ENCODE measurements at regions not wholly inside any gene's neighbourhood (a gene's known extent, or its start where the extent isn't known, plus 50 kb on each side); places are given as distances from the start of the nearest gene placed in this dataset.
"Not testable (repeated sequence)": the region's sequence is repeated elsewhere in the genome, so short reads cannot be mapped to it uniquely, and the experiment has no call there.

DNA sequence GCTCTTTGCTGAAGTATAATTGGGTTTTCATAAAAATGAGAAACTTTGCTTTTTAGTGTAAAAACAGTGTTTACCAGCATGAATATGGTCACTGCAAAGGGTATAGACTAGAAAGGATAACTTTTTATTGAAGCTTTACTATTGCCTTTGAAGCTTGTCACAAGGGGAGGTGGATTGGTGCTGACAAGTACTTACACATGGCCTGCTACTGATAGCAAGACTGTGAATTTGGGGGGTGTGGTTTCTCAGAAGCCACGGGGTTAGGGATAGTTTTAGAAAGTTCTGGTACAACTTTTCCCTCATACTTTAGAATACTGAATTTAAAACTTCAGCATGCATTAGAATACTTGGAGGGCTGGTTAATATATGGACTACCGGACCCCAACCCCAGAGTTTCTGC is 294.1 kb downstream of the SOCS6 start:
- DNase-seq (ENCODE audit: low spot score), result no peak
- TF ChIP-seq, protein P1, sequence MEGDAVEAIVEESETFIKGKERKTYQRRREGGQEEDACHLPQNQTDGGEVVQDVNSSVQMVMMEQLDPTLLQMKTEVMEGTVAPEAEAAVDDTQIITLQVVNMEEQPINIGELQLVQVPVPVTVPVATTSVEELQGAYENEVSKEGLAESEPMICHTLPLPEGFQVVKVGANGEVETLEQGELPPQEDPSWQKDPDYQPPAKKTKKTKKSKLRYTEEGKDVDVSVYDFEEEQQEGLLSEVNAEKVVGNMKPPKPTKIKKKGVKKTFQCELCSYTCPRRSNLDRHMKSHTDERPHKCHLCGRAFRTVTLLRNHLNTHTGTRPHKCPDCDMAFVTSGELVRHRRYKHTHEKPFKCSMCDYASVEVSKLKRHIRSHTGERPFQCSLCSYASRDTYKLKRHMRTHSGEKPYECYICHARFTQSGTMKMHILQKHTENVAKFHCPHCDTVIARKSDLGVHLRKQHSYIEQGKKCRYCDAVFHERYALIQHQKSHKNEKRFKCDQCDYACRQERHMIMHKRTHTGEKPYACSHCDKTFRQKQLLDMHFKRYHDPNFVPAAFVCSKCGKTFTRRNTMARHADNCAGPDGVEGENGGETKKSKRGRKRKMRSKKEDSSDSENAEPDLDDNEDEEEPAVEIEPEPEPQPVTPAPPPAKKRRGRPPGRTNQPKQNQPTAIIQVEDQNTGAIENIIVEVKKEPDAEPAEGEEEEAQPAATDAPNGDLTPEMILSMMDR (conservative IDR thresholded peaks at IDR 0.05; ENCODE audit: low read depth), result no peak
- ChIA-PET CTCF (no interaction called here), POLR2A (ENCODE audit: low non-redundant PET) (no interaction called here)
- H3K27ac ChIP-seq, result no peak overlapping the region

DNA sequence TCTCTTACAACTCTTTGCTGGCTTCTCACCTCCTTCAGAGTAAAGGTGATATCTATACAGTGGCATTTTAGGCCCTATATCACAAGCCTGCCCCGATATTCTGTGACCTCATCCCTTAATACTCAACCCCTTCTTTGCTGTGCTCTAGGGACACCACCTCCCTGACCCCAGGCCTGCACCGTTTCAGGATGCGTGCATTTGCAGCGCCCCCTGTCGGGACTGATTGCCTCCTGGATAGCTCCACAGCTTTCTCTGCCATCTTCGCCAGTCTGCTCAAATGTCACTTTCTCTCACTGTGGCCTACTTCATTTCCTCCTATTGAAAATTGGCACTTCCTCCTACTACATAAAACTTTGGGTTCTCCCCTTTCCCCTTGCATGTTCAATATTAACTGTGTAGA is 289.6 kb downstream of the SOCS6 start:
- TF ChIP-seq, protein P1 (conservative IDR thresholded peaks at IDR 0.05; ENCODE audit: low read depth), result no peak; the same call in 1 of the 2 replicates
- H3K27ac ChIP-seq, result no peak overlapping the region
- ChIA-PET POLR2A (ENCODE audit: low non-redundant PET) (no interaction called here), CTCF (no interaction called here)
- no peak for DNase-seq (ENCODE audit: low spot score)

DNA sequence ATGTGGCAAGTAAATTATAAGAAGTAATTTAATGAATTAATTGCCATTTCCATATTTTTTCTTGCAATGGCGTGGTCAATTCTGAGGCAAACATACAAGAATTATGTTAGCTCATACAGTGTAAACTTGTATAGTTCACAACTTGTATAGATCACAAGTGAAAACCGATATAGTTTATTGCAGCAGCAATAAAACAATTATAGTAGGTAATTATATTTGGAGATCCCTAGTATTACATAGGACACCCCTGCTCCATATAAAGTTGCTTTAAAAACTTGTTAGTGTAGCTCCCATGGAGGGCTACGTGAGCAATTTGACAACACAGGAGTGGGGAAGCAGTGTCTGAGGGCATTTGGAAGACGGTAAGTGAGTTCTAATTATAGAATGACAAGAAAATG is 288.2 kb downstream of the SOCS6 start:
- no peak overlapping the region for H3K27ac ChIP-seq
- TF ChIP-seq, protein P1 (conservative IDR thresholded peaks at IDR 0.05; ENCODE audit: low read depth), result no peak
- ChIA-PET POLR2A (ENCODE audit: low non-redundant PET) (no interaction called here), CTCF (no interaction called here)
- DNase-seq (ENCODE audit: low spot score), result no peak

DNA sequence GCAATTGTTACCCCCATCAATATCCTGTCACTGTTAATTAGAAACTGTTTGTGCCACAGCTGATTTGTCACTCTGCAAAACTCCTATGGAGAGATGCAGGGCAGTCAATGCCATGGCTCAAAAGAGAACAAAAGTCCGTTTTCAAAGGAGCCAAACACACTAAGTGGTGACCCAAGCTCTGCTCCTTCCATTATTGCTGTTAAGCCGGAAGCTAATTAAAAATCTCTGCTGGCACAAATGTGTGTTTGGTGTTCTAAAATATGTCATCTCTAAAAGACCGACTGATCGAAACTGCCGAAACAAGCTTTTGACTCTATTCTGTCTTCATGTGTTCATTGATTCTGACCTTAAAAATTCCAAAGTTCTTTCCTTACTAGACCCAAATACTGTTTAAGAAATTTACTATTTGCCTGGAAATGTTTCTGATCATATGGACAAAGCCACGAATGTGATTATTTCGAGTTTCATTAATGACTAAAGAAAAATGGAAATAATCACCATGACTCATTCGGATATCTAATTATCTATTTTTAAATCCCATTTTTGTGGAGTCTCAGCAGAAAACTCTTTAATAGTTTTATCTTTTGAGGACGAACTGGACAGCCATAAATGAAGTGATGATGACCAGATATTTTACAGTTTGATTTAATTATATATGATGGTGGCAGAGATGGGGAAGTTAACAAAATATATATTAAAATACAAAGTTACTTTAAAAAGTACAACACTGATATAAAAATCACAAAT is 287.6 kb downstream of the SOCS6 start:
- CTCF ChIA-PET, result no interaction called here
- TF ChIP-seq, protein P1 (conservative IDR thresholded peaks at IDR 0.05; ENCODE audit: low read depth), result no peak
- no peak overlapping the region for H3K27ac ChIP-seq
- no peak for DNase-seq (ENCODE audit: low spot score)
- POLR2A ChIA-PET (ENCODE audit: low non-redundant PET), result no interaction called here

DNA sequence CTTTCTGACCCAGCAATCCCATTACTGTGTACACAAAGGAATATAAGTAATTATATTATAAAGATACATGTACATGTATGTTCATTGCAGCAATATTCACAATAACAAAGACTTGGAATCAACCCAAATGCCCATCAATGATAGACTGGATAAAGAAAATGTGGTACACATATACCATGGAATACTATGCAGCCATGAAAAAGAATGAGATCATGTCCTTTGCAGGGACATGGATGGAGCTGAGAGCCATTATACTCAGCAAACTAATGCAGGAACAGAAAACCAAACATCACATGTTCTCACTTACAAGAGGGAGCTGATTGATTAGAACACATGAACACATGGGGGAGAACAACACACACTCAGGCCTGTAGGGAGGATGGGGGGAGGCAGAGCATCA is 286.1 kb downstream of the SOCS6 start:
- H3K27ac ChIP-seq; DNase-seq (ENCODE audit: low spot score); POLR2A ChIA-PET (ENCODE audit: low non-redundant PET); CTCF ChIA-PET: not testable (repeated sequence)

DNA sequence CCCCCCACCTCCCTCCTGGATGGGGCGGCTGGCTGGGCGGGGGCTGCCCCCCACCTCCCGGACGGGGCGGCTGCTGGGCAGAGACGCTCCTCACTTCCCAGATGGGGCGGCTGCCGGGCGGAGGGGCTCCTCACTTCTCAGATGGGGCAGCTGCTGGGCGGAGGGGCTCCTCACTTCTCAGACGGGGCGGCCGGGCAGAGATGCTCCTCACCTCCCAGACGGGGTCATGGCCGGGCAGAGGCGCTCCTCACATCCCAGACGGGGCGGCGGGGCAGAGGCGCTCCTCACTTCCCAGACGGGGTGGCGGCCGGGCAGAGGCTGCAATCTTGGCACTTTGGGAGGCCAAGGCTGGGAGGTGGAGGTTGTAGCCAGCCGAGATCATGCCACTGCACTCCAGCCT is 280.8 kb downstream of the SOCS6 start:
- CTCF ChIA-PET; POLR2A ChIA-PET (ENCODE audit: low non-redundant PET); H3K27ac ChIP-seq; DNase-seq (ENCODE audit: low spot score): not testable (repeated sequence)

DNA sequence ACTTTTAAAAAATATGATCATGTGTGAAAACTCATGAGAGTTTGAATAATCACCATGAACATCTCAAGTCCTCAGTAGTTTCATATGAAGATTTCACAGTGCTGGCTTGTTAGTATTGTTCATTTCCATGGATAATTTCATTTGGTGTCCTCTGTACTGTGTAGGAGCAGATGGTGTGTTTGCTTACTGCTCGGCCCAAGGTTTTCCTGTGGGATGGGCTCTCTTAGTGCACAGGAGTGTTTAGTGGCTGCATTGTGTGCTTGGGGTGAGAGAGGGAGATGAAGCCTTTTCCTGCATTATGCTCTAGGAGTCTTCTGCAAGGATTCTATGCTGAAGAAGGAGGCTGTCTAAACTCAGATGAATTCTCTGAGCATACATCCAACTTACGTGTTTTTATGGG is 270.6 kb downstream of the SOCS6 start:
- no peak overlapping the region for H3K27ac ChIP-seq
- no peak for DNase-seq (ENCODE audit: low spot score)
- TF ChIP-seq, protein P1 (conservative IDR thresholded peaks at IDR 0.05; ENCODE audit: low read depth), result no peak
- CTCF ChIA-PET, result no interaction called here
- POLR2A ChIA-PET (ENCODE audit: low non-redundant PET), result no interaction called here

DNA sequence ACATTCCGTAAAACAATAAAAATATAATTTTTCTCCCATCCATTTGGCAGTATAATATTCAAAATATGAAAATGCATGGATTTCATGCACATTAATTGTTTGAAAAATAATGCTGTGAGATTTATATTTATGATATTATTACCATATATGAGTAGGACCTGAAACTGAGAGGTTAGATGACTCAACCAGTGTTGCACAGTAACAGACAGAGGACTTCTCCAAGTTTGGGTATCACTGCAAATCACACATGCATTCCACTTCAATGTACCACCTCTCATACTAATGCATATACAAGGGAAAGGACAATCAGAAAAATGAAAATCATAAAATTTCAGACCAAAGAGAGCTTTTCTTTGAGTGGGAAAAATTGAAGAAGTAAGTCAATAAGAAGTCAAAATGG is 269.5 kb downstream of the SOCS6 start:
- no peak overlapping the region for H3K27ac ChIP-seq
- DNase-seq (ENCODE audit: low spot score), result no peak
- TF ChIP-seq, protein P1 (conservative IDR thresholded peaks at IDR 0.05; ENCODE audit: low read depth), result no peak
- ChIA-PET POLR2A (ENCODE audit: low non-redundant PET) (no interaction called here), CTCF (no interaction called here)
